ENCODE measurements at regions not wholly inside any gene's neighbourhood (a gene's known extent, or its start where the extent isn't known, plus 50 kb on each side); places are given as distances from the start of the nearest gene placed in this dataset.

GRCh38 chr4:123121241-123121907, 199.0 kb upstream of the NUDT6 start:
- Histone ChIP-seq H3K4me1 (ENCODE audit: insufficient read depth, low read length) (no peaks in the 10 kb centered on the region), H3K9me3 (ENCODE audit: low read depth, low read length) (no peaks in the 10 kb centered on the region), H3K27me3 (ENCODE audit: insufficient read depth, low read length) (no peaks in the 10 kb centered on the region), H3K4me3 (ENCODE audit: low read length) (no peak overlapping the region)

GRCh38 chr4:123125477-123125876, 203.1 kb upstream of the NUDT6 start:
- Histone ChIP-seq H3K9me3 (ENCODE audit: low read depth, low read length) (no peaks in the 10 kb centered on the region), H3K27me3 (ENCODE audit: insufficient read depth, low read length) (no peaks in the 10 kb centered on the region), H3K4me3 (ENCODE audit: low read length) (no peak overlapping the region), H3K4me1 (ENCODE audit: insufficient read depth, low read length) (no peaks in the 10 kb centered on the region)

GRCh38 chr4:123127218-123127617, 204.8 kb upstream of the NUDT6 start:
- Histone ChIP-seq H3K9me3 (ENCODE audit: low read depth, low read length) (no peaks in the 10 kb centered on the region), H3K4me1 (ENCODE audit: insufficient read depth, low read length) (no peaks in the 10 kb centered on the region), H3K4me3 (ENCODE audit: low read length) (no peak overlapping the region), H3K27me3 (ENCODE audit: insufficient read depth, low read length) (no peaks in the 10 kb centered on the region)

- H3K9me3 ChIP-seq (ENCODE audit: low read depth, low read length): no peaks in the 10 kb centered on the region
- no peaks in the 10 kb centered on the region for H3K4me1 ChIP-seq (ENCODE audit: insufficient read depth, low read length)
- no peak overlapping the region for H3K4me3 ChIP-seq (ENCODE audit: low read length)
- H3K27me3 ChIP-seq (ENCODE audit: insufficient read depth, low read length): no peaks in the 10 kb centered on the region
Observed at GRCh38 chr4:123127875-123128274, 205.5 kb upstream of the NUDT6 start.

- no peaks in the 10 kb centered on the region for H3K27me3 ChIP-seq (ENCODE audit: insufficient read depth, low read length)
- no peaks in the 10 kb centered on the region for H3K4me1 ChIP-seq (ENCODE audit: insufficient read depth, low read length)
- no peaks in the 10 kb centered on the region for H3K9me3 ChIP-seq (ENCODE audit: low read depth, low read length)
- no peak overlapping the region for H3K4me3 ChIP-seq (ENCODE audit: low read length)
Observed at GRCh38 chr4:123133397-123134050, 211.1 kb upstream of the NUDT6 start.

- Histone ChIP-seq H3K4me3 (ENCODE audit: low read length) (no peak overlapping the region), H3K27me3 (ENCODE audit: insufficient read depth, low read length) (no peaks in the 10 kb centered on the region), H3K4me1 (ENCODE audit: insufficient read depth, low read length) (no peaks in the 10 kb centered on the region), H3K9me3 (ENCODE audit: low read depth, low read length) (no peaks in the 10 kb centered on the region)
Observed at GRCh38 chr4:123144616-123145015, 222.2 kb upstream of the NUDT6 start.

GRCh38 chr4:123158576-123158975, 236.2 kb upstream of the NUDT6 start:
- no peaks in the 10 kb centered on the region for H3K4me1 ChIP-seq (ENCODE audit: insufficient read depth, low read length)
- no peaks in the 10 kb centered on the region for H3K27me3 ChIP-seq (ENCODE audit: insufficient read depth, low read length)
- no peaks in the 10 kb centered on the region for H3K9me3 ChIP-seq (ENCODE audit: low read depth, low read length)
- H3K4me3 ChIP-seq (ENCODE audit: low read length): no peak overlapping the region

GRCh38 chr4:123159479-123159878, 237.1 kb upstream of the NUDT6 start:
- no peak overlapping the region for H3K4me3 ChIP-seq (ENCODE audit: low read length)
- no peaks in the 10 kb centered on the region for H3K27me3 ChIP-seq (ENCODE audit: insufficient read depth, low read length)
- H3K4me1 ChIP-seq (ENCODE audit: insufficient read depth, low read length): no peaks in the 10 kb centered on the region
- H3K9me3 ChIP-seq (ENCODE audit: low read depth, low read length): no peaks in the 10 kb centered on the region

- Histone ChIP-seq H3K27me3 (ENCODE audit: insufficient read depth, low read length) (no peaks in the 10 kb centered on the region), H3K9me3 (ENCODE audit: low read depth, low read length) (no peaks in the 10 kb centered on the region), H3K4me1 (ENCODE audit: insufficient read depth, low read length) (no peaks in the 10 kb centered on the region), H3K4me3 (ENCODE audit: low read length) (no peak overlapping the region)
Observed at GRCh38 chr4:123162859-123163258, 233.7 kb upstream of the SPRY1 start.

- no peaks in the 10 kb centered on the region for H3K9me3 ChIP-seq (ENCODE audit: low read depth, low read length)
- no peak overlapping the region for H3K4me3 ChIP-seq (ENCODE audit: low read length)
- no peaks in the 10 kb centered on the region for H3K27me3 ChIP-seq (ENCODE audit: insufficient read depth, low read length)
- no peaks in the 10 kb centered on the region for H3K4me1 ChIP-seq (ENCODE audit: insufficient read depth, low read length)
Observed at GRCh38 chr4:123163501-123163900, 233.1 kb upstream of the SPRY1 start.

- H3K27me3 ChIP-seq (ENCODE audit: insufficient read depth, low read length): no peaks in the 10 kb centered on the region
- no peaks in the 10 kb centered on the region for H3K4me1 ChIP-seq (ENCODE audit: insufficient read depth, low read length)
- no peak overlapping the region for H3K4me3 ChIP-seq (ENCODE audit: low read length)
- H3K9me3 ChIP-seq (ENCODE audit: low read depth, low read length): no peaks in the 10 kb centered on the region
Observed at GRCh38 chr4:123166023-123166422, 230.6 kb upstream of the SPRY1 start.

GRCh38 chr4:123167931-123168330, 228.7 kb upstream of the SPRY1 start:
- Histone ChIP-seq H3K4me3 (ENCODE audit: low read length) (no peak overlapping the region), H3K9me3 (ENCODE audit: low read depth, low read length) (no peaks in the 10 kb centered on the region), H3K27me3 (ENCODE audit: insufficient read depth, low read length) (no peaks in the 10 kb centered on the region), H3K4me1 (ENCODE audit: insufficient read depth, low read length) (no peaks in the 10 kb centered on the region)

- H3K4me3 ChIP-seq (ENCODE audit: low read length): no peak overlapping the region
- no peaks in the 10 kb centered on the region for H3K27me3 ChIP-seq (ENCODE audit: insufficient read depth, low read length)
- H3K9me3 ChIP-seq (ENCODE audit: low read depth, low read length): no peaks in the 10 kb centered on the region
- H3K4me1 ChIP-seq (ENCODE audit: insufficient read depth, low read length): no peaks in the 10 kb centered on the region
Observed at GRCh38 chr4:123168812-123169211, 227.8 kb upstream of the SPRY1 start.

- Histone ChIP-seq H3K9me3 (ENCODE audit: low read depth, low read length) (no peaks in the 10 kb centered on the region), H3K4me3 (ENCODE audit: low read length) (no peak overlapping the region), H3K27me3 (ENCODE audit: insufficient read depth, low read length) (no peaks in the 10 kb centered on the region), H3K4me1 (ENCODE audit: insufficient read depth, low read length) (no peaks in the 10 kb centered on the region)
Observed at GRCh38 chr4:123170843-123171242, 225.8 kb upstream of the SPRY1 start.

- Histone ChIP-seq H3K4me1 (ENCODE audit: insufficient read depth, low read length) (no peaks in the 10 kb centered on the region), H3K27me3 (ENCODE audit: insufficient read depth, low read length) (no peaks in the 10 kb centered on the region), H3K9me3 (ENCODE audit: low read depth, low read length) (no peaks in the 10 kb centered on the region), H3K4me3 (ENCODE audit: low read length) (no peak overlapping the region)
Observed at GRCh38 chr4:123176605-123177004, 220.0 kb upstream of the SPRY1 start.

GRCh38 chr4:123182289-123182688, 214.3 kb upstream of the SPRY1 start:
- H3K27me3 ChIP-seq (ENCODE audit: insufficient read depth, low read length): no peaks in the 10 kb centered on the region
- H3K4me3 ChIP-seq (ENCODE audit: low read length): no peak overlapping the region
- H3K4me1 ChIP-seq (ENCODE audit: insufficient read depth, low read length): no peaks in the 10 kb centered on the region
- H3K9me3 ChIP-seq (ENCODE audit: low read depth, low read length): no peaks in the 10 kb centered on the region
